OCI-LY1 (cell line): ENCODE measurements at regions not wholly inside any gene's neighbourhood (a gene's known extent, or its start where the extent isn't known, plus 50 kb on each side); places are given as distances from the start of the nearest gene placed in this dataset.

Experiments used
- EZH2 ChIP-seq: fragments of 200-600 bp; sonication (generic), shearing (Covaris generic); IDR thresholded peaks from 2 replicates; pipeline ENCODE4 v1.8.0; 2017; ENCODE audit warnings: borderline replicate concordance, mixed run types, mild to moderate bottlenecking, antibody characterized with exemption, low read length, moderate library complexity, mixed read lengths
- TF ChIP-seq, protein P1 (sequence below): fragments of 200-600 bp; sonication (generic), shearing (Covaris generic); IDR thresholded peaks from 2 replicates; pipeline ENCODE4 v1.5.1; 2017; ENCODE audit warnings: mild to moderate bottlenecking, antibody characterized with exemption, low read length, moderate library complexity, mixed read lengths

DNA sequence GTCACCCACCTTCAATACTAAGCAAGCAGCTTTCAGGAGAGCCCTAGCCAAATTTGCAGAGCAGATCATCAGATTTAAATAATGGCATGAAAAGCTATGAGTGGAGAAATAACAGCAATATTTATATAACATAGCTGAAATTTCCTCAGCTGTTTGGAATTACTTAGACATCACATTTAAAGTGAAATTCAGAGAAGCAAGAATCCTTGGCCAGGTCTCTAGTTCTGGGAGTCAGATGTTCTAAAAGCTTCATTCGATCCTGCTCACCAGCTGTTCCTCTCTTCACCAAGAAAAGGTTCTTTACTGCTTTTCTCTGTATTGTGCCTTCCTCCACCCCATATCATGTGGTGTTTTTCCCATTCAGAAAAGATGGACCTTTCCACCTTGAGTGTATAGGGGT is 152.3 kb upstream of the JAG1 start:
- TF ChIP-seq, protein P1, sequence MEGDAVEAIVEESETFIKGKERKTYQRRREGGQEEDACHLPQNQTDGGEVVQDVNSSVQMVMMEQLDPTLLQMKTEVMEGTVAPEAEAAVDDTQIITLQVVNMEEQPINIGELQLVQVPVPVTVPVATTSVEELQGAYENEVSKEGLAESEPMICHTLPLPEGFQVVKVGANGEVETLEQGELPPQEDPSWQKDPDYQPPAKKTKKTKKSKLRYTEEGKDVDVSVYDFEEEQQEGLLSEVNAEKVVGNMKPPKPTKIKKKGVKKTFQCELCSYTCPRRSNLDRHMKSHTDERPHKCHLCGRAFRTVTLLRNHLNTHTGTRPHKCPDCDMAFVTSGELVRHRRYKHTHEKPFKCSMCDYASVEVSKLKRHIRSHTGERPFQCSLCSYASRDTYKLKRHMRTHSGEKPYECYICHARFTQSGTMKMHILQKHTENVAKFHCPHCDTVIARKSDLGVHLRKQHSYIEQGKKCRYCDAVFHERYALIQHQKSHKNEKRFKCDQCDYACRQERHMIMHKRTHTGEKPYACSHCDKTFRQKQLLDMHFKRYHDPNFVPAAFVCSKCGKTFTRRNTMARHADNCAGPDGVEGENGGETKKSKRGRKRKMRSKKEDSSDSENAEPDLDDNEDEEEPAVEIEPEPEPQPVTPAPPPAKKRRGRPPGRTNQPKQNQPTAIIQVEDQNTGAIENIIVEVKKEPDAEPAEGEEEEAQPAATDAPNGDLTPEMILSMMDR: no peak
- TF ChIP-seq EZH2: no peak
